ENCODE measurements at regions not wholly inside any gene's neighbourhood (a gene's known extent, or its start where the extent isn't known, plus 50 kb on each side); places are given as distances from the start of the nearest gene placed in this dataset.

GRCh38 chr4:125808022-125808421 is 493.3 kb downstream of the FAT4 start:
- H3K4me3 Mint-ChIP-seq = no peak overlapping the region
- Histone ChIP-seq H3K4me2 (replicated peaks; ENCODE audit: low read depth, low read length, poor library complexity, severe bottlenecking) (no peak overlapping the region), H3K79me2 (ENCODE audit: control insufficient read depth, insufficient read depth, low read length) (no peaks in the 10 kb centered on the region), H4K20me1 (ENCODE audit: control insufficient read depth, insufficient read depth, low read length, poor library complexity, severe bottlenecking) (no peaks in the 10 kb centered on the region), H3K36me3 (replicated peaks in 1 of 2; ENCODE audit: control extremely low read depth in 1 of 2, control insufficient read depth in 1 of 2, extremely low read depth in 1 of 2, insufficient read depth in 2 of 2, low read length in 1 of 2) (no peaks in the 10 kb centered on the region), H3K9me3 (ENCODE audit: control extremely low read depth in 1 of 3, control insufficient read depth in 2 of 3, insufficient read depth in 1 of 3, low read length in 2 of 3) (no peaks in the 10 kb centered on the region), H3K27me3 (replicated peaks in 1 of 4; ENCODE audit: control extremely low read depth in 1 of 4, control insufficient read depth in 3 of 4, insufficient read depth in 4 of 4, low read length in 3 of 4) (no peaks in the 10 kb centered on the region), H3K9ac (ENCODE audit: low read length) (no peak overlapping the region), H2AFZ (ENCODE audit: insufficient read depth, low read depth, low read length, poor library complexity, severe bottlenecking) (no peak overlapping the region), H3K27ac (ENCODE audit: low read length in 2 of 2) (no peak overlapping the region), H3K4me1 (ENCODE audit: control insufficient read depth in 2 of 2, insufficient read depth in 2 of 2, low read length in 2 of 2) (no peaks in the 10 kb centered on the region), H3K4me3 (ENCODE audit: control extremely low read depth in 1 of 5, extremely low read depth in 1 of 5, insufficient read depth in 1 of 5, low read depth in 2 of 5, low read length in 4 of 5) (no peak overlapping the region)
- no peak overlapping the region for H3K27ac Mint-ChIP-seq
- ATAC-seq (ENCODE audit: low read depth) = no peak
- no peak for DNase-seq
- WGBS (ENCODE audit: insufficient coverage) = no CpG with 5 or more reads among the region's 3 CpGs
- CTCF ChIA-PET = interaction anchor here (0.9 kb wide), 1 partner anchor 143 kb away, joined by 4 read pairs; no protein-coding TSS in a partner anchor
- no peaks in the 10 kb centered on the region for H3K9me3 Mint-ChIP-seq (ENCODE audit: insufficient read depth)
- TF ChIP-seq EZH2 (IDR thresholded peaks at IDR 0.05; ENCODE audit: borderline replicate concordance, insufficient read depth, low read depth, low read length, poor library complexity, severe bottlenecking) (no peak), CTCF (IDR thresholded peaks at IDR 0.05) (no peak)
- intact Hi-C loops (cut with micrococcal nuclease) = no loop called here
- POLR2A ChIA-PET = no interaction called here
- no peaks in the 10 kb centered on the region for H3K27me3 Mint-ChIP-seq
- no peaks in the 10 kb centered on the region for H3K4me1 Mint-ChIP-seq

- Histone ChIP-seq H3K4me2 (replicated peaks; ENCODE audit: low read depth, low read length, poor library complexity, severe bottlenecking) (no peak overlapping the region), H4K20me1 (ENCODE audit: control insufficient read depth, insufficient read depth, low read length, poor library complexity, severe bottlenecking) (no peaks in the 10 kb centered on the region), H3K9ac (ENCODE audit: low read length) (no peak overlapping the region), H3K27ac (ENCODE audit: low read length in 2 of 2) (no peak overlapping the region), H2AFZ (ENCODE audit: insufficient read depth, low read depth, low read length, poor library complexity, severe bottlenecking) (no peak overlapping the region), H3K36me3 (replicated peaks in 1 of 2; ENCODE audit: control extremely low read depth in 1 of 2, control insufficient read depth in 1 of 2, extremely low read depth in 1 of 2, insufficient read depth in 2 of 2, low read length in 1 of 2) (no peaks in the 10 kb centered on the region), H3K4me1 (ENCODE audit: control insufficient read depth in 2 of 2, insufficient read depth in 2 of 2, low read length in 2 of 2) (no peaks in the 10 kb centered on the region), H3K4me3 (ENCODE audit: control extremely low read depth in 1 of 5, extremely low read depth in 1 of 5, insufficient read depth in 1 of 5, low read depth in 2 of 5, low read length in 4 of 5) (no peak overlapping the region), H3K79me2 (ENCODE audit: control insufficient read depth, insufficient read depth, low read length) (no peaks in the 10 kb centered on the region), H3K27me3 (replicated peaks in 1 of 4; ENCODE audit: control extremely low read depth in 1 of 4, control insufficient read depth in 3 of 4, insufficient read depth in 4 of 4, low read length in 3 of 4) (no peaks in the 10 kb centered on the region), H3K9me3 (ENCODE audit: control extremely low read depth in 1 of 3, control insufficient read depth in 2 of 3, insufficient read depth in 1 of 3, low read length in 2 of 3) (no peaks in the 10 kb centered on the region)
- DNase-seq = no peak
- POLR2A ChIA-PET = no interaction called here
- Mint-ChIP-seq H3K27me3 (no peaks in the 10 kb centered on the region), H3K9me3 (ENCODE audit: insufficient read depth) (no peaks in the 10 kb centered on the region), H3K4me1 (no peaks in the 10 kb centered on the region), H3K27ac (no peak overlapping the region), H3K4me3 (no peak overlapping the region)
- intact Hi-C loops (cut with micrococcal nuclease) = no loop called here
- CTCF ChIA-PET = interaction anchor here (0.9 kb wide), 1 partner anchor 144 kb away, joined by 4 read pairs; no protein-coding TSS in a partner anchor
- TF ChIP-seq EZH2 (IDR thresholded peaks at IDR 0.05; ENCODE audit: borderline replicate concordance, insufficient read depth, low read depth, low read length, poor library complexity, severe bottlenecking) = no peak
- no peak for TF ChIP-seq CTCF (IDR thresholded peaks at IDR 0.05)
- WGBS (ENCODE audit: insufficient coverage) = no CpG with 5 or more reads among the region's 1 CpG
- ATAC-seq (ENCODE audit: low read depth) = no peak
Measured at GRCh38 chr4:125808570-125808969, 493.8 kb downstream of the FAT4 start.

Data from B cell (primary cell).